ENCODE measurements at regions not wholly inside any gene's neighbourhood (a gene's known extent, or its start where the extent isn't known, plus 50 kb on each side); places are given as distances from the start of the nearest gene placed in this dataset.

DNA sequence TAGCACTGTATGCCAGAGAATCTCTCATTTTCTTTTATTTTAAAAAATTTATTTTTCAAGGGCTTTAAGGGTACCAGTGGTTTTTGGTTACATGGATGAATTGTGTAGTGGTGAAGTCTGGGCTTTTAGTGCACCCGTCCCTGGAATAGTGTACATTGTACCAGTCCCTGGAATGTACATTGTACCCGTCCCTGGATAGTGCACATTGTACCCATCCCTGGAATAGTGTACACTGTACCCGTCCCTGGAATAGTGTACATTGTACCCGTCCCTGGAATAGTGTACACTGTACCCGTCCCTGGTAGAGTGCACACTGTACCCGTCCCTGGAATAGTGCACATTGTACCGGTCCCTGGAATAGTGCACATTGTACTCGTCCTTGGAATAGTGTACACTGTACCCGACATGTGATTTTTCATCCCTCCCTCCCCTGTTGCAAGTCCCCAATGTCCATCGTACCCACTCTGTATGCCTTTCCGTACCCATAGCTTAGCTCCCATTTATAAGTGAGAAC, 56.1 kb upstream of the HELT start:
- TF ChIP-seq, protein P1, sequence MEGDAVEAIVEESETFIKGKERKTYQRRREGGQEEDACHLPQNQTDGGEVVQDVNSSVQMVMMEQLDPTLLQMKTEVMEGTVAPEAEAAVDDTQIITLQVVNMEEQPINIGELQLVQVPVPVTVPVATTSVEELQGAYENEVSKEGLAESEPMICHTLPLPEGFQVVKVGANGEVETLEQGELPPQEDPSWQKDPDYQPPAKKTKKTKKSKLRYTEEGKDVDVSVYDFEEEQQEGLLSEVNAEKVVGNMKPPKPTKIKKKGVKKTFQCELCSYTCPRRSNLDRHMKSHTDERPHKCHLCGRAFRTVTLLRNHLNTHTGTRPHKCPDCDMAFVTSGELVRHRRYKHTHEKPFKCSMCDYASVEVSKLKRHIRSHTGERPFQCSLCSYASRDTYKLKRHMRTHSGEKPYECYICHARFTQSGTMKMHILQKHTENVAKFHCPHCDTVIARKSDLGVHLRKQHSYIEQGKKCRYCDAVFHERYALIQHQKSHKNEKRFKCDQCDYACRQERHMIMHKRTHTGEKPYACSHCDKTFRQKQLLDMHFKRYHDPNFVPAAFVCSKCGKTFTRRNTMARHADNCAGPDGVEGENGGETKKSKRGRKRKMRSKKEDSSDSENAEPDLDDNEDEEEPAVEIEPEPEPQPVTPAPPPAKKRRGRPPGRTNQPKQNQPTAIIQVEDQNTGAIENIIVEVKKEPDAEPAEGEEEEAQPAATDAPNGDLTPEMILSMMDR (IDR thresholded peaks at IDR 0.05): no peak
- TF ChIP-seq POLR2A (IDR thresholded peaks at IDR 0.05): no peak
